ENCODE measurements at regions not wholly inside any gene's neighbourhood (a gene's known extent, or its start where the extent isn't known, plus 50 kb on each side); places are given as distances from the start of the nearest gene placed in this dataset.

DNA sequence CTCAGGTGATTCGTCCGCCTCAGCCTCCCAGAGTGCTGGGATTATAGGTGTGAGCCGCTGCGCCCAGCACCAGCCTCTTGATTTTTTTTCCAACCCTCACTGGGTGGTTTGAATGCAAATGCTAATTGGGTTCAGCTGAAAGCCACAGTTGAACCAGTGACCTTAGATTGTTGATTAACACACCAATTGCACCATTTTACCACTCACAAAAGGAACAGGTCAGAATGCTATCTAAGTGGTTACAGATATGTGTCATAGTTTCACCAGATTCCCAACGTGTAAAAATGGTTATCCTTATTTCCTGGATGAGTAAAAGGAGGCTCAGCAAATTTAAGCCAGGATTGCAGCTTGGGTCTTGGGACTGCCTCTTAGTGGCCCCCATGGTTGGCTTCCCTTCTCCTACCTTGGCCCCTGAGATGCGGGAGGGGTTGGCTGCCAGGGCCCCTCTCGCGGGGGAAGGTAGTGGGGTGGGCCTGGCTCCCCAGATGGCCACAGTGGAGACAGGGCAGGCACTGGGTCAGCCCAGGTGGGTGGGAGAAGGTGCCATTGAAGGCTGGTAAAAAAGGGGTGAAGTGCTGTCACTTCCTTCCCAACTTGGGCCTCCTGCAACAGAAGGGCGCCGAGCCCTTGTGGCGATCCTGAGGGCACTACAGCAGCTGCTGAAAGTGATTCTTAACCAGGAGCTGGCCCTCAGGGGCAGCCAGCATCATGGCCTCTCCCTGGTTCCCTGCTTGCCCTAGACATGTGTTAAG, 164.9 kb upstream of the HAAO start:
- no peak for DNase-seq (ENCODE audit: low read depth)

DNA sequence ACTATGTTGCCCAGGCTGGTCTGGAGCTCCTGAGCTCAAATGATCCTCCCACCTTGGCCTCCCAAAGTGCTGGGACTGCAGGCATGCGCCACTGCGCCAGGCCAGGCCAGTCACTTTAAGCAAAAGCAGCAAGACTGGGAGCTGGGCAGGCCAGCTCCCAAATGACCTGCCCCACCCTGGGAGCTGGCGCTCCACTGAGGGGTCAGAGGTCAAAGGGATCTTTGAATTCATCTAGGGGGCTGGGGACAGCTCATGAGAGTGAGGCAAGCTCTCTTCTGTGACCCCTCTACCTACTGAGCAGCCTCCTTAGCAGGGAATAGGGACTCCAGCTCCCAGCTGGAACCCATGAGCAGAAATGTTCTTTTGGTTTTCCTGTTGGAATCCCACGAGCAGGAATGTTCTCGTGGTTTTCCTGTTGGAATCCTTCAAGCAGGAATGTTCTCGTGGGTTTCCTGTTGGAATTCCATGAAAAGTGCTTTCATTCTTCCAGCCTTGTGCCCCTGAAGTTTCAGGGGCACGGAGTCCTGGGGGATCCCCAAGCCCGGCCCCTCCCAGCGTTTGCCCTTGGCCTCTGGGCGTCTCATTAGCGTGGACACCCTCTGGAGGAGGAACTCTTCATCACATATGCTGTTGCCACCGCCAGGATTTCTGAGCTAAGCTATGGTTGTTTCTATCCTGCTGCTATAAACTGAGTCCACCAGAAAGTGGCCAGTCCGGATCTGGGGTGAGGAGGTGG, 162.0 kb upstream of the HAAO start:
- DNase-seq (ENCODE audit: low read depth): no peak

DNA sequence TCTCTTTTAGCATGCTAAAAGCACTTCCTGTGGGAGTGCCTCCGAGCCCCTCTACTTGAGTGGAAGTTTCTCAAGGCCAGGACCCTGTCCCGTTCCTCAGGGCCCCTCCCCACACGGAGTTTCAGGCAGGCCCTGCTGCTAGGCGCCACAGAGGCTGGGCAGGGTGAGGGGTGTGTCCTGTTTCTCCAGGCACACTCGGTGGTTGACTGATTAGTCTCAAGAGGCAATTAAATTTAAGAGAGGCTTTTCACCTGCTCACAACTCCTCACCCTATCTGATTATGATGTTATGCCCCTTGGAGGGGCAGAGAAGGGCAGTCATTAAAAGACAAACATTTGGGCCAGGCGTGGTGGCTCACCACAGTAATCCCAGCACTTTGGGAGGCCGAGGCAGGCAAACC, 160.8 kb upstream of the HAAO start:
- DNase-seq (ENCODE audit: low read depth): no peak

DNA sequence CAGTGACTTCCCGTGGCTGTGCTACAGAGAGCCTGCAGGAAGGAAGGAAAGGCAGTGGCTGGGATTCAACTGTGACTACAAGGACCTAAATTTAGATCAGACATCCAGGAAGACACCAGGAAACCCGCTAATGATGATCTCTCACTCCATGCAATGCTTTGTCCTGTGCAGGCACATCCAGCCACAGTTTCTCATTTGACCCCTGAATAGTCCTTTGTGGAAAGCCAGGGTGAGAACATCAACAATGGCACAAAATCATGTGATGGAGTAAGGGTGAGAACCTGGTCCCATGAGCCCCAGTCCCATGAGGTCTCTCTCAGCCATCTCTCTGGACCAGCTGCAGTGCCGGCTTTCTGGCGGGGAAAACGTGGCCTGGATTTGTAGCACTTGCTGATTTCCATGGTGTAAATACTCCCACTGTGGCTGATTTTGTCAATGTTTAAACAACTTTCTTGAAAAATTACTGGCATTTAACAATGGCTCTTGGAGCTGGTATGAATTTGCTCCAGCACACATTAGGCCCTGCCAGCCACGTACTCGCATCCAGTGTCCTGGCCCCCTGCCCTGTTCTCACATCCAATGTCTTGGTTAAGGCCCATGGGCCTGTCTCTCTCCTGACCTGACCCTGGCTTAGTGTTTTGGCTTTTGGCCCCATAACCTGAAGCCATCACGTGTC, 159.0 kb upstream of the HAAO start:
- no peak for DNase-seq (ENCODE audit: low read depth)

DNA sequence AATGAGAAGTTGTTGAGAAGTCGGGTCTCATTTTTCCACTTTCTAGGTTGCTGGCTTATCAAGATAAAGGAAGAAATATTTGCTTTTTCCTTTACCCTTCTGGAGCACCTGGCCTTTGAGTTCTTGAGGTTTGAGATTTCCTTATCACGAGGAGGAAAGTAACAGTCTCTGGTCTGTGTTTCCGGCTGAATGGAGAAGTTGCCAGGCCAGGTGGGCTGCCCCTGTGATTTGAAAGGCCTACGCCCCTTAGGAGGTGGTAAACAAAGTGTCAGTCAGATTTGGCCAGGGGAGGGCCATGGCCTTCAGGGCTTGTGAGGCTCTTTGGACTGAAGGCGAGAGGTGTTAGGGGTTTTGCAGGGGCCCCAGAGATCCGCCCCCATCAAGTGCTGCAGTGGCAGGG, 156.7 kb upstream of the HAAO start:
- no peak for DNase-seq (ENCODE audit: low read depth)

DNA sequence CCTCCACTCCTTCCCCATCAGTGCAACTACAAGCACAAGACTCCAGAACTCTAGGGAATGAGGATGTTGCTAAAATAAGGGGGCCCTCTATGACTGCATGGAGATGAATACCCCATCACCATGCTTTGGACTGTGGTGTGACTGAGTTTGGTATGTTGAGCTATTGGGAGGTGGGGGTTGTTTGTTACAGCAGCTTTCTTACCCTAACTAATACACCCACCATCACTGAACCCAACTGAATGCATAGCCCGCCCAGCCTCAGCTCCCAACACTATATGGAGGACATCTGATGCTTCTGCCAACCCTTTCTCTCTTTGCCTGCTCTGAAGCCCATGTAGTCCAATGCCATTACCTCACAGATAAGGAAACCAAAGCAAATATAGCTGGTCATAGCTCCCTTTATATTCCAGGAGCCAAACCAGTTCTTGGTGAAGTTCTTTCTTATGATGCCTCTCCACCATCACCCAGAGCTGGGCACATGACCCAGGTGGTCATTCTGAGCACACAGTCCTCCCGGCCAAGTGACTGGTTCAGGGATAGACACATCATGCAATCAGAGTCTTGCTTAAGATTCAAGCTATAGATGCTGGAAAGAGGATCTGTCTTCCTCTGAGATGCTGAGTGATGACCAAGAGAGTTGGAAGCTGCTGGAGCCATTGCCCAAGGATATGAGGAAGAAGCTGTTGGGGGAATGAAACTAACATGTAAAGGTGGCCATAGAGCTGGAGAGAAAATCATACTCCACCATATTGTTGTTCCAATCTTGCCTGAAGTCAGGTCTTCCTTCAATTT, 155.6 kb upstream of the HAAO start:
- DNase-seq (ENCODE audit: low read depth): no peak

DNA sequence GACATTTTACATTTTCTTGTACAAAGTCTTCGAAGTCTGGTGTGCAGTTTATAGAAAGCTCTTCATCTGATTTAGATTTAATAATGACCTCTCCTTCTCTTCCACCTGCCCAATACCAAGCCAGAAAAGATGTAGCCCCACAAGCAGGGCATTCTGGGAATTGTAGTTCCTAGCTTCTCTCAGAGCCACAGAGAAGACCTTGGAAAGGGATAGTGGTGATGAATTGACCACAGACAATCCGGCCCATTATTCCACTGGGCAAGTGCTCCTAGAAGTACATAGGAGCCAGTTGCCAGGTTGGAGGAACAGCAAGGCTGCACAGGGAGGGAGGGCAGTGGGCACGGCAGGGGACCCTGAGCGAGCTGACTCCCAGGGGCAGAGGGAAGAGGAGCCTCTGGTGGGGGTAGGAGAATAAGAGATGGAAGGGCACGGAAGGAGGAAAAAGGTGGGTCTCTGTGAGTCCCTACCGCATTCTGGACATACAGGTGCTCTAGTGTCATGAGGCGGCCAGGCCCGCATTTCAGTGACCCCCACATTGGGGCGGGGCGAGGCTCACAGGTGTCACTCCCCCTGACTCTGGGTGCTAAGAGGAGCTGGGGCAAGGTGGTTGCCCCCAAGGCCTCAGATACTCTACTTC, 152.5 kb upstream of the HAAO start:
- no peak for DNase-seq (ENCODE audit: low read depth)

- DNase-seq (ENCODE audit: low read depth): no peak
Observed at GRCh38 chr2:42942990-42943493, 150.7 kb upstream of the HAAO start.

DNA sequence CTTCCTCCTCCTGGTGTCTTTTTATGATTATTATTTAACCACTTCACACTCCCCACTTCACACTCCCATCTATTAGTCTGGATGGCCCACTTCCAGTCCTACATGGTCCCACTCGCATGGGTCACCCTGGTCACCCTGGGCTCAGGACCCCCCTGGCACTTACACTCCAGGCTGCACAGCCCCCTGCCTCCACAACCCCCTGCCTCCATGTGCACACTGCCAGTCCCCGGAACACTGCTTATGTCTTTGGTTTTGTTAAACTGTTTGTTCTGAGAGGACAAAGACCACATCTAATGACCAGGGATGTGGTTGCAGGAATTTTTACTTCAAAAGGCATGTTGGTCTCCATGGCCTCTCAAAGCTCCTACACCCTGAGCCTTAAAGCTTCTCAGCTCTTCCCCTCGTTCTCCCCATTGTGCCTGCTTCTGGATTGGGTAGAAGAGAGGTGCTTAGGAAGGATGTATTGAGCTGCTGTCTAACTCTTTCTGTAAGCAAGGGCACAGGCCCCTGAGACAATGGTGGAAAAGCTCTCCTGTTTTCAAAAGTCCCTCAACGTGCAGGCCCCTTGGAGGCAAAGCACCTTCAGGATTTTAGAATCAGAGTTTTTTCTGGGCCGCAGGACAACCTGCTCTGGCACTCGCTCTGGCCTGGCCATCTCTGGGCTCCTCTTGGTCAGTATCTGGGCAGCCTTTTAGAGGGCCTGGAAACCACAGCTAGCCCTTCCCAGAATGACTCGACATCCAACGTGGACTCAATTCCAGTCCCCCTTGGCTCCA, 150.0 kb upstream of the HAAO start:
- DNase-seq (ENCODE audit: low read depth): no peak

- DNase-seq (ENCODE audit: low read depth): no peak
Observed at GRCh38 chr2:42941633-42942176, 149.3 kb upstream of the HAAO start.

- DNase-seq (ENCODE audit: low read depth): no peak
Observed at GRCh38 chr2:42939411-42940206, 147.2 kb upstream of the HAAO start.

DNA sequence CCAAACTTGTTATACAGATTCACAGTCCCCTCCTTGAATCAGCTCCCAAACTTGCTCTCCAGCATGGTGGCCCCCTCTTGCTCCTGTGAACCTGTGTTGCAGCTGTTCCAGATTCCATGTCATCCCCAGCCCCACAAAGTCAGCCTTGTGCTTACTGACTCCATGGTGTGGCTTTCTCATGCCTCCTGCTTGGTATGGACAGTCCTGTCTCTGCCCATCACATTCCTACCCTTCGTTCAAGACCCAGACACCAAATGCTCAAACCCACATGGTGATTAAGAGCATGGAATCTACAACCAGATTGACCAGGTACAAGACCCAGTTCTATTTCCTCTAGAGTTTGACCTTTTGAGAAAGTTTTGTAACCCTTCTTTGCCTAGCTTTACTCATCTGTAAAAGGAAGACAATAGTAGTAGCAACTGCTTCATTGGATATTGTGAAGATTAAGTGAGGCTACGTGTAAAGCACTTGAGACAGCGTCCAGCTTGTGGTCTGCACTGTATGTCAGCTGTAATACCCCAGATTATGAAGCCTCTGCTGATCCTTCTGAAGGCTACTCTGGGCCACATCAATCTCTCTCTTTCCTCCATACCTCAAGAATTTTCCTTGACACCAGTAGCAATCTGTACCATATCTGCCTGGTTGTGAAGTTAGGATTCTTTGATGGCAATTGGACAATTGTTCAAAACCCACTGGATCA, 146.4 kb upstream of the HAAO start:
- no peak for DNase-seq (ENCODE audit: low read depth)

GRCh38 chr2:42937171-42937875, 144.9 kb upstream of the HAAO start:
- no peak for DNase-seq (ENCODE audit: low read depth)

DNA sequence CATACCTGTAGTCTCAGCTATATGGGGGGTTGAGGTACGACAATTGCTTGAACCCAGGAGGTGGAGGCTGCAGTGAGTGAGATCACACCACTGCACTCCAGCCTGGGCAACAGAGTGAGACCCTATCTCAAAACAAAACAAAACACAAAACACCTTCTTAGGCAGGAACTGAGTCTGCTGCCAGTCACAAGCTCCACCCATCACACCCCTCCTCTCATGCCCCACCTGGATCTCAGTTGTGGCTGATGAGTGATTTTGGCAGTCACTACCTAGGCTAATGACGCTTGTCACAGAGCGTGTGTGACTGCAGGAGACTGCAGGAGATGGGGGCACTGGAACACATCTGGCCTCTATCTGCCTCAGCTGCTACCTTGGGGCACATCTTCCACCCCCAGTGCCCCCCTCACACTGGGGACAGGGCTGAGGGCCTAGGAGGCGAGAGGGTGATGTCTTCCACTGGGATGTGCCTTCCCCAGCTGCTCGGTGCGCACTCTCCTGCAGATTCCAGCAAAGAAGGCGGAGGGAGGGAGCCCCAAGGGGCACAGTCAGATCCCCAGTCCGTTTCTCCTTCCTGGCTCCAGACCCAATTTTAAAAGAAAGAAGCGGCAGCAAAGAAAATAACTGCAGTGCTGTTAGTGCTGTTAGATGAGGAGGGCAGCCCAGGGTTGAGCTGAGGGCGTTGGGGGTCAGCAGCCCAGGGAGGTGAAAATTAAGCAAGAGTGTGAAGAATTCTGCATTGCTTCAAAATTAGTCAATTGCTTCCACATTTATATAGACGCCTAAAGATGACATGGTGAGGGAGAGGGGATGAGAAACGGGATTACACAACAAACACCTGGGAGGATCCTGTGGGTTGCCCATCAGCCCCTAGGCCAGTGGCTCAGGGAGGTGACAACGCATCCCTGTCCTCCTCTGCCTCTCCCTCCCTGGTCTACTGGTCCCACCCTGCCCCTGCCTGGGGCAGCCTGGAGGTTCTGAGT, 143.6 kb upstream of the HAAO start:
- no peak for DNase-seq (ENCODE audit: low read depth)

DNA sequence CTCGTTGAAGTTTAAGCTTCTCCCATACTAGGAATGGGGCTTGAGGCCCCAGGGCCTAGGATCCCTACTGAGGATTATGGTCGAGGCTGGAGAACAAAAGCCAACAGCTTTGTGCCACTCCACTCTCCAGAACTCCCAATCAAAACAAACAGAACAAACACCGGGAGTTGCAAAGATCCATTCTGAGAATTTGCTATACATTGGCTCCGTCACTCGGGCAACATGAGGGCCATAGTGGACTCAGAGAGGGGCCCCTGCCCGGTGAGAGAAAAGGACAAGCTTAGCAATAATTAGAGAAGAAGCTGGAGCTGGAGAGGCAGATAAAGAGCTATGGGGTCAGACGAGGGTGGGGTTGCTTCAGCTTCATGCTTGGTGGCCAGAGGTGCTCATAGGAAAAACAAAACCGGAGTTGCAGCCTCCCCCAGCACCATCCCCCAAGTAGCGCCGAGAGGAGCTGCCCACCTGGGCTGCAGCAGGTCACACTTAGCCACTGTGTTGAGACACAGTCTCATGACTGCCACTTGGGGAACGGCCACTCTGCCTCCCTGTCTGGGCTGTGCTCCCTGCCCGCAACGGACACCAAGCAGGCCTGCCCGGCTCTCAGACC, 142.3 kb upstream of the HAAO start:
- DNase-seq (ENCODE audit: low read depth): no peak

DNA sequence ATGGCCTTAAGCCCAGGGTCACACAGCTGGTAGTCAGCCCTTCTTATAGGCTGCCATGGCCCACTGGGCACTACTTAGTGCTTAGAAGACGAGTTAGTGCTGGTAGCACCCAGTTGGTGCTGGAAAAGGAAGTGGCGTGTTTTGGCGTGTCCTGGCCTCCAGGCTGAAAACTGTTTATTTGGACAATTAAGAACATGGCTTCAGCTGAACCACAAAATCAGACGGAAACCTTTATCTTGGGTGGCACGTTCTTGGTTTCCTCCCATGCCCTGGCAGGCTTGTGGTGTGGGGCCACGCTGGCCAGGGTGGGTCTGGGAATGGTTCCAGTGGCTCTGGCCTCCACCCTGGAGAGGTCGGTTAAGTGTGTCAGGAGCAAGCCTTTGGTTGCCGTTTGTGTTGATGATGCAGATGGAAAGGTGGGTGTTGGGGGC, 141.5 kb upstream of the HAAO start:
- no peak for DNase-seq (ENCODE audit: low read depth)

All from T follicular helper cell (primary cell).